ENCODE measurements at regions not wholly inside any gene's neighbourhood (a gene's known extent, or its start where the extent isn't known, plus 50 kb on each side); places are given as distances from the start of the nearest gene placed in this dataset.

DNA sequence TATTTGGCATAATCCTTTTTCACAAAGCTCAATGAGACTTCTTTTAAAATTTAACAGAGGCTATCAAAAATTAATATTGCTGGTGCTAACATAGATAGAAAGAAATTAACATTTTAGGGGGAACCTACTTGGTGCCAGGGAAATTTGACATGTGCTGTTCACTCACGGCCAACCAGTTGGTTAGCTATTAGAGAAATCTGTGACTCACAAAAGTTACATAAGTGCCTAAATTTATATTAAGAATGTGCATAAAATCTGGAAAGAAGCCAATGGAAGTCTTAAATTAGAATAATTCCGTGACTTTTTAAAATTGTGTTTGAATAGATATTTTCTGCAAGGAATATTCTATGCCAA is 184.3 kb upstream of the MAP2 start:
- TF ChIP-seq CTCF (conservative IDR thresholded peaks at IDR 0.05) (no peak), ZFX (IDR thresholded peaks at IDR 0.05) (no peak)
